B cell (primary cell): ENCODE measurements at regions not wholly inside any gene's neighbourhood (a gene's known extent, or its start where the extent isn't known, plus 50 kb on each side); places are given as distances from the start of the nearest gene placed in this dataset.
"Not testable (repeated sequence)": the region's sequence is repeated elsewhere in the genome, so short reads cannot be mapped to it uniquely, and the experiment has no call there.

Experiments used
- ATAC-seq: fragments of 200-7000 bp; cut with Tn5 transposase; one replicate; pipeline ENCODE4 v1.10.0; 2021; ENCODE audit warnings: low read depth, mild to moderate bottlenecking, moderate number of reproducible peaks, moderate library complexity
- CTCF ChIA-PET: fragments of 350-600 bp; sonication (Branson Sonifier 250); formaldehyde crosslinking; loops from one replicate; lab custom pipeline; 2021; ENCODE audit warnings: antibody characterized with exemption, inconsistent platforms; lab: Charles Lee
- POLR2A ChIA-PET: fragments of 350-600 bp; sonication (Branson Sonifier 250); formaldehyde crosslinking; loops from one replicate; lab custom pipeline; 2021; ENCODE audit warnings: antibody characterized with exemption; lab: Charles Lee
- DNase-seq: peaks from one replicate; pipeline ENCODE4 v3.0.0; 2013
- H2AFZ ChIP-seq: 2 replicates; pipeline ENCODE4 v1.6.1; 2012; ENCODE audit warnings: mild to moderate bottlenecking, low read depth, low read length; ENCODE audit not compliant: insufficient read depth, poor library complexity, severe bottlenecking
- H3K27ac ChIP-seq, 2 donors: 1 replicate in 1 of 2; 2 replicates in 1 of 2; pipeline ENCODE4 v1.5.1; 2012 to 2013; ENCODE audit warnings: low read length in 2 of 2, mild to moderate bottlenecking in 2 of 2, moderate library complexity in 1 of 2
- H3K27me3 ChIP-seq, 4 experiments: fragments of 200-600 bp in 1 of 4; sonication (generic) in 1 of 4; replicated peaks in 1 of 4; 1 replicate in 2 of 4; 2 replicates in 2 of 4; pipeline versions ENCODE4 v1.6.1 to v1.7.0; 2013 to 2016; ENCODE audit warnings: low read length in 3 of 4, mild to moderate bottlenecking in 2 of 4, mixed read lengths in 1 of 4, moderate library complexity in 1 of 4; ENCODE audit not compliant: insufficient read depth in 4 of 4, control insufficient read depth in 3 of 4; ENCODE audit errors: control extremely low read depth in 1 of 4
- H3K36me3 ChIP-seq, 2 experiments: replicated peaks in 1 of 2; 1 replicate in 1 of 2; 2 replicates in 1 of 2; pipeline versions ENCODE4 v1.6.1 to v1.7.1; 2013; ENCODE audit warnings: low read length in 1 of 2; ENCODE audit not compliant: insufficient read depth in 2 of 2, control insufficient read depth in 1 of 2; ENCODE audit errors: control extremely low read depth in 1 of 2, extremely low read depth in 1 of 2
- H3K4me1 ChIP-seq, 2 donors: fragments of 200-600 bp in 1 of 2; sonication (generic) in 1 of 2; 1 replicate in 1 of 2; 2 replicates in 1 of 2; pipeline versions ENCODE4 v1.5.1 to v1.6.1; 2013 to 2017; ENCODE audit warnings: low read length in 2 of 2; ENCODE audit not compliant: control insufficient read depth in 2 of 2, insufficient read depth in 2 of 2
- H3K4me2 ChIP-seq: replicated peaks from 2 replicates; pipeline ENCODE3; 2012; ENCODE audit warnings: mild to moderate bottlenecking, low read depth, low read length; ENCODE audit not compliant: poor library complexity, severe bottlenecking
- H3K4me3 ChIP-seq, 5 experiments: fragments of 200-600 bp in 1 of 5; sonication (generic) in 1 of 5; 1 replicate in 3 of 5; 2 replicates in 2 of 5; pipeline versions ENCODE4 v1.5.1 to v1.7.0; 2011 to 2016; ENCODE audit warnings: low read length in 4 of 5, mild to moderate bottlenecking in 4 of 5, low read depth in 2 of 5, control low read depth in 1 of 5, moderate library complexity in 1 of 5; ENCODE audit not compliant: insufficient read depth in 1 of 5; ENCODE audit errors: control extremely low read depth in 1 of 5, extremely low read depth in 1 of 5
- H3K79me2 ChIP-seq: fragments of 200-600 bp; sonication (generic); one replicate; pipeline ENCODE4 v1.6.0; 2016; ENCODE audit warnings: low read length; ENCODE audit not compliant: control insufficient read depth, insufficient read depth
- H3K9ac ChIP-seq: fragments of 200-600 bp; sonication (generic); 2 replicates; pipeline ENCODE4 v1.6.1; 2017; ENCODE audit warnings: mild to moderate bottlenecking, low read length, moderate library complexity
- H3K9me3 ChIP-seq, 3 donors: one replicate each; pipeline versions ENCODE4 v1.6.1 to v1.7.1; 2013; ENCODE audit warnings: low read length in 2 of 3; ENCODE audit not compliant: control insufficient read depth in 2 of 3, insufficient read depth in 1 of 3; ENCODE audit errors: control extremely low read depth in 1 of 3
- H4K20me1 ChIP-seq: 2 replicates; pipeline ENCODE4 v1.6.0; 2012; ENCODE audit warnings: mild to moderate bottlenecking, low read length; ENCODE audit not compliant: insufficient read depth, control insufficient read depth, poor library complexity, severe bottlenecking
- H3K27ac Mint-ChIP-seq: one replicate; pipeline ENCODE4 v1.8.0; 2021; ENCODE audit warnings: mixed read lengths
- H3K27me3 Mint-ChIP-seq: one replicate; pipeline ENCODE4 v1.8.0; 2021; ENCODE audit warnings: mixed read lengths
- H3K4me1 Mint-ChIP-seq: one replicate; pipeline ENCODE4 v1.8.0; 2021; ENCODE audit warnings: mixed read lengths
- H3K4me3 Mint-ChIP-seq: one replicate; pipeline ENCODE4 v1.8.0; 2021; ENCODE audit warnings: mixed read lengths
- H3K9me3 Mint-ChIP-seq: one replicate; pipeline ENCODE4 v1.8.0; 2022; ENCODE audit warnings: mixed read lengths; ENCODE audit not compliant: insufficient read depth
- EZH2 ChIP-seq: IDR thresholded peaks from 2 replicates; pipeline ENCODE4 v1.6.1; 2012; ENCODE audit warnings: borderline replicate concordance, low read depth, mild to moderate bottlenecking, moderate library complexity, low read length; ENCODE audit not compliant: insufficient read depth, poor library complexity, severe bottlenecking
- WGBS: methylation state at CpG from one replicate; pipeline ENCODE4 v1.1.5; 2013; ENCODE audit warnings: missing lambda C conversion rate; ENCODE audit not compliant: insufficient coverage; 5-methylcytosine and 5-hydroxymethylcytosine counted together
- intact Hi-C: fragments of 100-400 bp; cut with micrococcal nuclease; formaldehyde crosslinking; loops from one replicate; pipeline ENCODE4 v1.10.0; 2022
- TF ChIP-seq, protein P1 (sequence below): fragments of 200-600 bp; IDR thresholded peaks from one replicate; pipeline ENCODE4 v1.8.0; 2022; ENCODE audit warnings: antibody characterized with exemption, mild to moderate bottlenecking

DNA sequence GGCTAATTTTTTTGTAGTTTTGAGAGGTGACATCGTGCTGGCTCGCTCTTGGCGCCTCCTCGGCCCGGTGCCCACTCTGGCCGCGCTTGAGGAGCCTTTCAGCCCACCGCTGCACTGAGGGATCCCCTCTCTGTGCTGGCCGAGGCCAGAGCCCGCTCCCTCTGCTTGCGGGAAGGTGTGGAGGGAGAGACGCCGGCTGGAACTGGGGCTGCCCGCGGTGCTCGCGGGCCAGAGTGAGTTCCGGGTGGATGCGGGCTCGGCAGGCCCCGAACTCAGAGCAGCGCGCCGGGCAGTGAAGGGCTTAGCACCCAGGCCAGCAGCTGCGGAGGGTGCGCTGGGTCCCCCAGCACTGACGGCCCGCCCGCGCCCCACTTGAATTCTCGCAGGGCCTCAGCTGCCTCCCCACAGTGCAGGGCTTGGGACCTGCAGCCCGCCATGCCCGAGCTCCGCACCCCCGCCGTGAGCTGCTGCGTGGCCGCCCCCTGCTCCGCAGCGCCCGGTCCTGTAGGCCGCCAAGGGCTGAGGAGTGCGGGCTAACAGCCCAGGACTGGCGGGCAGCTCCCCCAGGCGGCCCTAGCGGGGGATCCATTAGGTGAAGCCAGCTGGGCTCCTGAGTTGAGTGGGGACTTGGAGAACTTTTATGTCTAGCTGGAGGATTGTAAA is 113.2 kb upstream of the ZSWIM2 start:
- CTCF ChIA-PET = no interaction called here
- no peak overlapping the region for H3K4me3 Mint-ChIP-seq

DNA sequence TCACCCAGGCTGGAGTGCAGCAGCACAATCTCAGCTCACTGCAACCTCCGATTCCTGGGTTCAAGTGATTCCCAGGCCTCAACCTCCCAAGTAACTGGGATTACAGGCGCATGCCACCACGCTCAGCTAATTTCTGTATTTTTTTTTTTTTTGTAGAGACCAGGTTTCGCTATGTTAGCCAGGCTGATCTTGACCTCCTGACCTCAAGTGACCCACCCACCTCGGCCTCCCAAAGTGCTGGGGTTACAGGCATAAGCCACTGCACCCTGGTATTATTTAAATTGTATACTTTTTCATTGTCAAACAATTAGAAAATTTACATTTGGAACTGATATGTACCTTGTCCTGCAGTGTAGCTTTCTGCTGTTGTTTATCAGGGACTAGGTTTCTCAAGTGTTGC is 111.3 kb upstream of the ZSWIM2 start:
- H3K9ac ChIP-seq, H3K4me1 Mint-ChIP-seq, H3K27ac ChIP-seq, H3K4me3 Mint-ChIP-seq, H3K4me3 ChIP-seq, DNase-seq, H3K4me2 ChIP-seq, intact Hi-C loops, H3K27ac Mint-ChIP-seq, H3K27me3 Mint-ChIP-seq, H3K36me3 ChIP-seq, CTCF ChIA-PET, H4K20me1 ChIP-seq, POLR2A ChIA-PET, H3K4me1 ChIP-seq, H2AFZ ChIP-seq, ATAC-seq, H3K27me3 ChIP-seq, H3K79me2 ChIP-seq, H3K9me3 Mint-ChIP-seq: not testable (repeated sequence)
- 100% methylated on average over 1 of the region's 5 CpGs for WGBS
- H3K9me3 ChIP-seq = peaks cover 0 to 18% (median 0%) of the 10 kb centered on the region in 3 donors

More for the DNA sequence above, 113.2 kb upstream of the ZSWIM2 start:
- no peaks in the 10 kb centered on the region for H3K4me1 Mint-ChIP-seq
- Histone ChIP-seq H3K9me3 (peaks cover 0 to 18% (median 0%) of the 10 kb centered on the region in 3 donors), H3K27me3 (no peaks in the 10 kb centered on the region), H3K36me3 (no peaks in the 10 kb centered on the region), H3K4me1 (no peaks in the 10 kb centered on the region), H3K4me2 (no peak overlapping the region), H4K20me1 (no peaks in the 10 kb centered on the region), H2AFZ (no peak overlapping the region), H3K9ac (no peak overlapping the region), H3K27ac (no peak overlapping the region), H3K79me2 (no peaks in the 10 kb centered on the region), H3K4me3 (no peak overlapping the region)
- ATAC-seq (no peak), DNase-seq (no peak)
- no peaks in the 10 kb centered on the region for H3K27me3 Mint-ChIP-seq
- no peaks in the 10 kb centered on the region for H3K9me3 Mint-ChIP-seq
- WGBS = 97% methylated on average over 45 of the region's 46 CpGs
- TF ChIP-seq, protein P1, sequence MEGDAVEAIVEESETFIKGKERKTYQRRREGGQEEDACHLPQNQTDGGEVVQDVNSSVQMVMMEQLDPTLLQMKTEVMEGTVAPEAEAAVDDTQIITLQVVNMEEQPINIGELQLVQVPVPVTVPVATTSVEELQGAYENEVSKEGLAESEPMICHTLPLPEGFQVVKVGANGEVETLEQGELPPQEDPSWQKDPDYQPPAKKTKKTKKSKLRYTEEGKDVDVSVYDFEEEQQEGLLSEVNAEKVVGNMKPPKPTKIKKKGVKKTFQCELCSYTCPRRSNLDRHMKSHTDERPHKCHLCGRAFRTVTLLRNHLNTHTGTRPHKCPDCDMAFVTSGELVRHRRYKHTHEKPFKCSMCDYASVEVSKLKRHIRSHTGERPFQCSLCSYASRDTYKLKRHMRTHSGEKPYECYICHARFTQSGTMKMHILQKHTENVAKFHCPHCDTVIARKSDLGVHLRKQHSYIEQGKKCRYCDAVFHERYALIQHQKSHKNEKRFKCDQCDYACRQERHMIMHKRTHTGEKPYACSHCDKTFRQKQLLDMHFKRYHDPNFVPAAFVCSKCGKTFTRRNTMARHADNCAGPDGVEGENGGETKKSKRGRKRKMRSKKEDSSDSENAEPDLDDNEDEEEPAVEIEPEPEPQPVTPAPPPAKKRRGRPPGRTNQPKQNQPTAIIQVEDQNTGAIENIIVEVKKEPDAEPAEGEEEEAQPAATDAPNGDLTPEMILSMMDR = no peak
- TF ChIP-seq EZH2 = no peak
- no peak overlapping the region for H3K27ac Mint-ChIP-seq
- intact Hi-C loops = no loop called here
- POLR2A ChIA-PET = no interaction called here
